ENCODE measurements at regions not wholly inside any gene's neighbourhood (a gene's known extent, or its start where the extent isn't known, plus 50 kb on each side); places are given as distances from the start of the nearest gene placed in this dataset.
A peak's percentile ranks its signal among the peaks of the same experiment; 100 is the strongest.

DNA sequence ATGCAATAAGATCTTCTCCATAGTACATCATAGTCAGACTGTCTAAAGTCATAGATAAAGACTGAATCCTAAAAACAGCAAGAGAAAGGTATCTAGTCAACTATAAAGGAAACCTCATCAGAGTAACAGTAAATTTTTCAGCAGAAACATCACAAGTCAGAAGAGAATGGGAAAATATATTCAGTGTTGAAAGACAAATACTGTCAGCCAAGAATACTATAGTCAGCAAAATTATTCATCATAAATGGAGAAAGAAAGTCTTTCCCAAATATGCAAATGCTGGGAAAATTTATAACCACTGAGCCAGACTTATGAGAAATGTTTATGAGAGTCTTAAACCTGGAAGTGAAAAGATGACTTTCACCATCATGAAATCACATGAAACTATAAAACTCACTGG lies 136.7 kb downstream of the KDR start:
- DNase-seq = no peak

GRCh38 chr4:54986095-54986846 lies 139.1 kb downstream of the KDR start:
- DNase-seq = no peak

GRCh38 chr4:54976682-54977081 lies 148.7 kb downstream of the KDR start:
- no peak for DNase-seq

GRCh38 chr4:54976031-54976430 lies 149.4 kb downstream of the KDR start:
- no peak for DNase-seq

- no peak for DNase-seq
These were observed 151.6 kb downstream of the KDR start for GRCh38 chr4:54973784-54974183.

DNA sequence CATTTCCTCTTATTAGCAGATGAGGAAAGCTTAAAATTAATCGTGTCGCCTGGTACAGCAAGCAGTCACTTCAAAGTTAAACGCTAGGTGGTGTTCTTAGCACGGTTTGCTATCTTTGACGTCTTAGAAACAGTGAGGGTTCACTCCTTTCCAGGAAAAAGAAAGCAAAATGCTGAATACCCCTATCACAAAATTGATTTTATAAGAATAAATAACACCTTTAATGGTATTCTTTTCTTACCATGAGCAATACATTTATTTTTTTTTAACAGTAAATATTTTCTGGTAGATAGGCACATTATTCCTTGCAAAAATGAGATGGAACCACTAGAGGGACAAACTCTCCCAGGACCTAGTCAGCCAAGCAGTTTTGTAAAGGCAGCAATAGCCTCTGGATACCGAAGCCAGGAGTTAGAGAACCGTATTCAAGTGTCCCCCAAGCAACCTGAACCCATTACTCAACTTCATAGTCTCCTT lies 153.9 kb downstream of the KDR start:
- DNase-seq = peak; percentile 17

- no peak for DNase-seq
These were observed 158.1 kb downstream of the KDR start for GRCh38 chr4:54967289-54967688.

GRCh38 chr4:54961357-54961975 lies 163.9 kb downstream of the KDR start:
- DNase-seq = peak; percentile 28

GRCh38 chr4:54959651-54960116 lies 165.7 kb downstream of the KDR start:
- DNase-seq = no peak

DNA sequence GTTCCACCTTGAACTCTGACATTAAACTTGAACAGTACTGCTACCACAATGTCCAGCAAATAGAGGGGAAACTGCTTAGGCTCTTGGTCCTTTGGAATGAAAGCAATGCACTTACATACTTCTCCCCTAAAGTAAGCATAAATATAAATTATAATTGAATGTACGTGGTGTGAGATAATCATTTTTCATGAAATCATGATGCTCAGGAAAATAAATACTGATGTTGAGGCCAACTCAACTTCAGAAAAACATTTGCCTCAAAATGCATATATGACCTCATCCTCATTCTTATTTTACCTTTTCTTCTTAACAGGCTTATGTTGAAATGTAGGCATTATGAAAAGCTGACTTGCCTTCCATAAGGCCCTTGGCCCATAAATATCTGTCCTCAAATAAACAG lies 166.3 kb downstream of the KDR start:
- DNase-seq = no peak

GRCh38 chr4:54958236-54958635 lies 167.2 kb downstream of the KDR start:
- DNase-seq = peak; percentile 21

GRCh38 chr4:54954656-54955388 lies 170.6 kb downstream of the KDR start:
- DNase-seq = no peak

GRCh38 chr4:54946741-54947140 lies 178.7 kb downstream of the KDR start:
- no peak for DNase-seq

DNA sequence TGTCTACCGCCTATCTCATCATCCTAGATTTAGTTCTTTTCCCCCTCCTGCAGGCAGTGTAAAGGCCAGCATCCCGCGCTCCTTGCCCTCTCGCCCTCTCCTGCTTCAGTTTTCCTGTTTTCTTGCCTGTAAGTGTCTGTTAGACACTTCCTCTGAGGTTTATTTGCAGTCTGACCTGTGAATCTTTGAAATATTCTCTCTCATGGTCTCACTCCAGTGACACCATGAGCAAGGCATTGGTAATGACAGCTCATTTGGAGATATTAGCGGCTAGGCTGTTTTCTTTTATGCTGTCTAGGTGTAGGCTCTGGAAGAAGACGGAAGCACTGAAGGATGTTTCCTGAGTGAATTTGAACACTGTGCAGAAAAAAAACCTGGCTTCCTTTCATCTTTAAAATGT lies 179.6 kb downstream of the KDR start:
- DNase-seq = peak; percentile 10

GRCh38 chr4:54942721-54943120 lies 182.7 kb downstream of the KDR start:
- peak; percentile 67 for DNase-seq

GRCh38 chr4:54941994-54942552 lies 183.3 kb downstream of the KDR start:
- peak; percentile 42 for DNase-seq

- DNase-seq = no peak
These were observed 184.2 kb downstream of the KDR start for GRCh38 chr4:54940996-54941865.

- DNase-seq = no peak
These were observed 187.9 kb downstream of the KDR start for GRCh38 chr4:54937501-54937900.

GRCh38 chr4:54933579-54933978 lies 191.8 kb downstream of the KDR start:
- DNase-seq = no peak

DNA sequence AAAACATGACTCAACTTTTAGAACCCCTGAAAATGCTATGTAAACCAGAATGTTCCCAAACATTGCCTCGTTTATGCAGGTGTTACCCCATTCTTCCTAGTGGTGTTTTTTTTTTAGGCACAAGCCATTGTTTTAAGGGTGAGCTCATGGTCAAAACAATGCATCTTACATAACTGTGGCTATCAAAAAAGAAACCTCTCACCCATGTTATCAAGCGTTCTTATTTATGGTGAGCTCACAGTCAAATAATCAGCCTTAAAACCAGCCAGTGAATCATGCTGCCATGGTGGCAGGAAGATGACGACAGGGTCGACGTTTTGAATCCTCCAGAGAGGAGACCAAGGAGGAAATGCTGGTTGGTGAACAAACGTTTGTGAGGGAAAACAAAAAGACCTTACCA lies 195.2 kb downstream of the KDR start:
- no peak for DNase-seq

DNA sequence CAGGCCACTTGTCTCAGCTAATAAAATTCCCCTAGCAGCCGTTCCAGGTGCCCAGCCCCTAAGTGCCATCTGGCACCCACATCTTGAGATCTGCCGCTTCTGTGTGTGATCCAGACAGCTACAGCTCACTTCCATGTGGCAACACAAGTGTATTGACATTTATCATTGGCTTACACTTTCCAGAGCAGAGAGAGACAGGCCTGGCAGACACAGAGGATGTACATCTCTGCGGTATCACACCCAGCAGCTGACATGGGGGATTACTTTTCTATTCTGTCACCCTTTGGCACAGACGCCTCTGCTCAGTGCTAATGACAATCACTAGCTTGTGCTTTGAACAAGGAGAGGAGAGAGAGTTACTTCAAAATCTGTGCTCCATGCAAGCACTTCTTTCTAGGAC lies 195.9 kb downstream of the KDR start:
- DNase-seq = no peak

GRCh38 chr4:54924891-54925290 lies 200.5 kb downstream of the KDR start:
- no peak for DNase-seq
